HG03196 (cell line): ENCODE measurements at regions not wholly inside any gene's neighbourhood (a gene's known extent, or its start where the extent isn't known, plus 50 kb on each side); places are given as distances from the start of the nearest gene placed in this dataset.
"Not testable (repeated sequence)": the region's sequence is repeated elsewhere in the genome, so short reads cannot be mapped to it uniquely, and the experiment has no call there.

ENCODE experiments used
- ATAC-seq: cut with Tn5 transposase; IDR thresholded peaks from one replicate; pipeline ENCODE4 v1.9.1; 2021; ENCODE audit not compliant: unreplicated experiment

GRCh38 chr5:135160036-135160675, 126.1 kb upstream of the PITX1 start:
- ATAC-seq: no peak

- ATAC-seq: no peak
Measured at GRCh38 chr5:135159626-135160025, 125.6 kb upstream of the PITX1 start.

GRCh38 chr5:135158982-135159381, 125.0 kb upstream of the PITX1 start:
- no peak for ATAC-seq

GRCh38 chr5:135158314-135158697, 124.3 kb upstream of the PITX1 start:
- ATAC-seq: no peak

GRCh38 chr5:135157421-135158313, 123.6 kb upstream of the PITX1 start:
- no peak for ATAC-seq

GRCh38 chr5:135156715-135157404, 122.8 kb upstream of the PITX1 start:
- no peak for ATAC-seq

GRCh38 chr5:135156337-135156714, 122.3 kb upstream of the PITX1 start:
- no peak for ATAC-seq

GRCh38 chr5:135155616-135156214, 121.7 kb upstream of the PITX1 start:
- no peak for ATAC-seq

- ATAC-seq: no peak
Measured at GRCh38 chr5:135154961-135155360, 120.9 kb upstream of the PITX1 start.

GRCh38 chr5:135154197-135154596, 120.2 kb upstream of the PITX1 start:
- no peak for ATAC-seq

GRCh38 chr5:135153661-135154060, 119.6 kb upstream of the PITX1 start:
- ATAC-seq: no peak

GRCh38 chr5:135153259-135153658, 119.2 kb upstream of the PITX1 start:
- no peak for ATAC-seq

- ATAC-seq: not testable (repeated sequence)
Measured at GRCh38 chr5:135151660-135152059, 117.6 kb upstream of the PITX1 start.

GRCh38 chr5:135151256-135151655, 117.2 kb upstream of the PITX1 start:
- no peak for ATAC-seq

- ATAC-seq: no peak
Measured at GRCh38 chr5:135150767-135151166, 116.7 kb upstream of the PITX1 start.

GRCh38 chr5:135149956-135150723, 116.1 kb upstream of the PITX1 start:
- no peak for ATAC-seq

- no peak for ATAC-seq
Measured at GRCh38 chr5:135149229-135149955, 115.4 kb upstream of the PITX1 start.

- no peak for ATAC-seq
Measured at GRCh38 chr5:135147294-135148090, 113.5 kb upstream of the PITX1 start.

- no peak for ATAC-seq
Measured at GRCh38 chr5:135145985-135146384, 112.0 kb upstream of the PITX1 start.
